Fibroblast of gingiva (primary cell): ENCODE measurements at regions not wholly inside any gene's neighbourhood (a gene's known extent, or its start where the extent isn't known, plus 50 kb on each side); places are given as distances from the start of the nearest gene placed in this dataset.
"Not testable (repeated sequence)": the region's sequence is repeated elsewhere in the genome, so short reads cannot be mapped to it uniquely, and the experiment has no call there.

Experiments
- DNase-seq: peaks from one replicate; pipeline ENCODE4 v3.0.0-alpha.2; 2011; ENCODE audit warnings: low read depth

- DNase-seq: no peak
These were observed 82.0 kb upstream of the PCAT7 start for GRCh38 chr9:94472806-94473360.

GRCh38 chr9:94478755-94479730 is 75.8 kb upstream of the PCAT7 start:
- no peak for DNase-seq

GRCh38 chr9:94479757-94480156 is 75.1 kb upstream of the PCAT7 start:
- DNase-seq: no peak

- no peak for DNase-seq
These were observed 74.7 kb upstream of the PCAT7 start for GRCh38 chr9:94480205-94480604.

- DNase-seq: no peak
These were observed 72.8 kb upstream of the PCAT7 start for GRCh38 chr9:94482110-94482509.

GRCh38 chr9:94490465-94490864 is 64.4 kb upstream of the PCAT7 start:
- DNase-seq: no peak

GRCh38 chr9:94492125-94492524 is 62.8 kb upstream of the PCAT7 start:
- DNase-seq: not testable (repeated sequence)

- DNase-seq: no peak
These were observed 56.0 kb upstream of the PCAT7 start for GRCh38 chr9:94498801-94499453.

- DNase-seq: no peak
These were observed 50.5 kb upstream of the PCAT7 start for GRCh38 chr9:94504358-94504757.
